T47D (cell line): ENCODE measurements at regions not wholly inside any gene's neighbourhood (a gene's known extent, or its start where the extent isn't known, plus 50 kb on each side); places are given as distances from the start of the nearest gene placed in this dataset.

Experiments used
- DNase-seq, 2 experiments: peaks; one replicate each; pipeline versions ENCODE4 v3.0.0 to v3.0.0-alpha.2; 2011 to 2012; ENCODE audit warnings: low read depth in 1 of 2, low spot score in 1 of 2
- JUND ChIP-seq: IDR thresholded peaks from 2 replicates; pipeline ENCODE4 v1.6.1; 2012; ENCODE audit warnings: low read depth
- in situ Hi-C: cut with HindIII; loops from 2 replicates; pipeline ENCODE4 v1.10.0; 2016; ENCODE audit warnings: low sequenced_read_pairs, low pct_unique_long_range_greater_than_20kb

DNA sequence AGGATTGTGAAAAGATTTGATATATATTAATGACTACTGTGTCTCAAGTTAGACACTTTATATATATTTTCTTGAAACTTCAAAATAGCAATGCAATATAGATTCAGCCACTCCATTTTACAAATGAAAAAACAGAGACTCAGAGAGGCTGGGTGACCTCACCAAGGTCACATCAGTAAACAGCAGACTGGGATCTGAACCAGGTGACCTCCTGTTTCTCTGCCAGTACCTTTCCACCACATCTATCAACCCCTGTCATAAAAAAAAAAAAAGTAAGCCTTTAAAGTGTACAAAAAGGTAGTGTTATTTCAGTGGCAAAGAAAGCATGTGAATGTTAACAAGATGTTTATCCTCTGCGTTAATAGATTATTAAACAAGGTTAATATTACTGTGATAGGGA, 466.5 kb upstream of the DYNLRB2 start:
- in situ Hi-C loops, result no loop called here
- no peak for TF ChIP-seq JUND
- DNase-seq, result no peak

DNA sequence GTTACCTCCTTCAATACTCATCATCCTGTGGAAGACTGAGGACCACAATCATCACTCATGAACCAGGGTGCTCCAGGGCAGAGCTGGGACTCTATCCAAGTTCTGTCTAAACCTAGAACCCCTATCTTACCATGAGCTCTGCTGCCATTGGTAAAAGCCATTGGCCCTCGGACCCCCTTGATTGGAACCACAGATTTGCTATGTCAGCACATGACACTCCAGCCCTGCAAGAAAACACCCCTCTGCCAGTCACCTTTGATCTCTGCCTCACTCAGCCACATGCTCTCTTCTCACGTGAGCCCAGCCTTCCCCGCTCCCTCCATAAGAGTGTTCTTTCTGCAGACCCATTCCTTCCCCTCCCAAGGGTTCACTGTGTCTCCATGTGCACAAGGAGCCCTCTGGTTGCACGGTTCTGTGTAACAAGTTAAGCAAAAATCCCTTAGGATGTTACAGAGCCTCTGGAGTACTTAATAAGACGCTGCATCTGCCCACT, 468.8 kb upstream of the DYNLRB2 start:
- in situ Hi-C loops, result no loop called here
- no peak for TF ChIP-seq JUND
- DNase-seq, result no peak

DNA sequence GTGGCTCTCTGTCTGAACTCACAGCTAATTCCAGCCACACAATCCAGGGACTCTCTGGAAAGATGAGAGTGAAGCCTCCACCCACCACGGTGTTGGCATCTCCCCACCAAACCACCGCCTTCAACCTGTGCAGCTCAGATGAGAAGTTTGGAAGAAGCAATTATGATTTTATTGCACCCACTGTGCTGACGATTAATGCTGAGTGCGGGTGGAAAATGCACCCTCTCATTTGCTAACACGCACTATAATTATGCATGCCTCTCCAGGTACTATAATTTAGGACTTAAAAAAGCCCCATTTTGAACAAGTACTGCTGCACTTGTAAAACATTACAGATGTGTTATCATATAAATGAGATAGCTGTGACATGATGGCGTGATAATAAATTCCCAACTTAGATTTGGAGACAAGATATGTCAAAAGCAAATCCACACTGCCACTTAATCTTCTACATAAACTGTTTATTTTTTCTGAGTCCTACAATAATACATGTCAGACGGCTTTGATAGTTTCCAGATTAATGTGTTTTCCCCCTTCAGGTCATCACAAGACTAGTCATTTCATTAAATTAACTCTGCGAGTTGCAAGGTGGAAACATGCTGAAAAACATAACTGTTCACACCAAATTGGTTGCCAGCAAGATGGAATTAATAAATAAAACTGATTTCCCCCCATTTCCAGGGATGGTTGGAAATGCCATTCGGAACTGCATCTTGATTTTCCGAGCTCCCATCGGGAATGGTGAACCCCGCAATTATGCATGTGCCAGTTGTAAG, 466.5 kb upstream of the MAF start:
- no peak for DNase-seq
- no peak for TF ChIP-seq JUND
- in situ Hi-C loops, result no loop called here

DNA sequence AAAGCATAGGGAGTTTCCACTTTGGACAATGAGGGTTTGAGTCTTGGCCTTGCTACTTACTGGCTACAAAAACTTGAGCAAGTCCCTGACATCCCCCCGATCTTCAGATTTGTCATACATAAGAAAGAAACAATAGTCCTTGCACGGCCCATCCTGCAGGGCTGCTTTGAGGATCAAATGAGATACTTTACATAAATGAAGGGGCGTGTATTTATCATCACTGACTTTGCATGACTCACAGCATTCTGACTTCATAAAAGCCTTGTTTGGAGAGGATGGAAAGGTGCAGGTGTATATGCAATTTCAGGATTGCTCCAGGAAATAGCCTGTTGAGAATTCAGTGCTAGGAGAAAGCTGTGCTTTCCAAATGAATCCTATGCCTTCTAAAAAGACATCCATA, 465.0 kb upstream of the MAF start:
- DNase-seq, result no peak
- TF ChIP-seq JUND, result no peak
- in situ Hi-C loops, result no loop called here

DNA sequence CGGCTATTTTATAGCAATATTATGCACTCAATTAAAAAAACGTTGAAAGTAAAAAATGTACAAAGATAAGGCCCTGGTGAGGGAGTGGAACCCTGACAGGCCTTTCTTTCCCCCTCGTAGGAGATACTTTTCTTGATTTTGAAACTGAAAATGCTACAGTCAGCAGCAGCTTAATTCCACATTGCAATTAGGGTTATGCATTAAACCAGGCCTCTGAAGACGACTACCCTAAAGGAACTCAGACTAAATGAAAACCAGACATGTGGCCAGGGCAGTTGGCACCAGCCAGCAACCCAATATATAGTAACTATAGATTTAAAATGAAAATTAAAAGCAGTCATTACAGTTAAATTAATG, 463.2 kb upstream of the MAF start:
- TF ChIP-seq JUND, result no peak
- in situ Hi-C loops, result no loop called here
- no peak for DNase-seq

DNA sequence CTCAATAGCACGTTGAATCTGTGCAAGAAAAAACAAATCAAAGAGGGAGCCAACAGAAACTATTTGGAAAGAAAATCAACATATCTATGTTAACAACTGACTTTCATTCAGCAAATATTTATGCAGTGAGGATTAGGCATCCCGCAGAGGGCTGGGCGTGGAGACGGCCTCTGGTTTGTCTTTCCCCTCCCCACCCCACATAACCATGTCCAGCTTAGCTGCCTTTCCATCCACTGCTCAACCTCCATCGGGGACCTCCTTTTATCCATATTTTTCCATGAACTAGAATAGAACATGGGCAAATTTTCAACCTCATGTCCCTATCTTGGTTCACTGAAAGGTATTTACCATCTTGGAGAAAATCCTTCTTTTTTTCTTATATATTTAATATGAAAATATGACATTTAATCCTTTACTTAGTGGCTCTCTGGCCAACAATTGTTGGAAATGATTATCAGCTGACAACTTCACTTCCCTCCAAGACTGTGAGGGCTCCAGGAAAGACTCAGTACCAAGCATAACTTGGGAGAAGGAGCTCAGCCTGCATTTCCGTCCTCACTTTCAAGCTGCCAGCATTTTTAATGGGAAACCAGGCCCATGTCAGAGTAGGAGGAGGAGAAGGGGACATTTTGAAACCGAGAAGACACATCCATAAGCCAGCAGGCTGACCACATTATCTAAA, 462.6 kb upstream of the MAF start:
- no peak for DNase-seq
- in situ Hi-C loops, result no loop called here
- TF ChIP-seq JUND, result no peak

DNA sequence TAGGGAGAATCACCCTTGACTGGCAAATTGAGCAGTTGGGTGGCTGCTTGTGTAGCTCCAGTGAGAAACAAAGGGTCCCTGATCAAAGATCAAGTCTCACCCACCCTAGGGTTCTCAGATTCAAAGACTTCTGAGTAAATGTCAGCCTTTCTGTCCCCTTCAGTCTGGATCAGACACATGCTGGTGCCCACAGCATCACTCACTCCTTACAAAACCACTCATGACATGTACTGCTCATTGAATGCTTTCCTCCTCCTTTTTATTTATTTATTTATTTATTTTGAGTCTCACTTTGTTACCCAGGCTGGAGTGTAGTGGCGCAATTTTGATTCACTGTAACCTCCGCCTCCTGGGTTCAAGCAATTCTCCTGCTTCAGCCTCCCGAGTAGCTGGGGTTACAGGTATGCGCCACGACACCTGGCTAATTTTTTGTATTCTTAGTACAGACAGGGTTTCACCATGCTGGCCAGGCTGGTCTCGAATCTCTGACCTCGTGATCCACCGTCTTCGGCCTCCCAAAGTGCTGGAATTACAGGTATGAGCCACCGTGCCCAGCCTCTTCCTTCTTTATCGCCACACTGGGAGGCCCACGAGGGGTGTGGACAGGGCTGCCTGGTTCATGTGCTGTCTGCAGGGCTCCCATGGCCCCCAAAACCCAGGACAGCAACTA, 462.0 kb upstream of the MAF start:
- in situ Hi-C loops, result no loop called here
- DNase-seq, result no peak
- no peak for TF ChIP-seq JUND

DNA sequence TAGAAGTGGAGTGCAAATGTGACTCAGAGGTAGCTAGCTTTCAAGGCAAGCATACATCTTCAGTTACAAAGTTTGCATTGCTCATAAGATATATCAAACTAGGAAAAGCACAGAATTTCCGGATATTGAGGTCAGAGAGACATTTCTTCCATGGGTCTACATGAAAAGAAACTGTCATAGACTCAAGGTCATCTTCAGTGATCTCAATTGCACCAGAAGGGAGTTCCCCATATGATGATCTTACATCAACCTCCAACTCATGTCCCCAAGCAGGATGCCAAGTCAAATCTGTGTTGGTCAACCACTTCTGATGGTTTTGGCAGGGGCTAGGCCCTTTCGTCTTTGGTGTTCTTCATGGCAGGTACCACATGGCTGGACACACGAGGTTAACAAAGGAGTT, 459.9 kb upstream of the MAF start:
- TF ChIP-seq JUND, result no peak
- in situ Hi-C loops, result no loop called here
- no peak for DNase-seq

DNA sequence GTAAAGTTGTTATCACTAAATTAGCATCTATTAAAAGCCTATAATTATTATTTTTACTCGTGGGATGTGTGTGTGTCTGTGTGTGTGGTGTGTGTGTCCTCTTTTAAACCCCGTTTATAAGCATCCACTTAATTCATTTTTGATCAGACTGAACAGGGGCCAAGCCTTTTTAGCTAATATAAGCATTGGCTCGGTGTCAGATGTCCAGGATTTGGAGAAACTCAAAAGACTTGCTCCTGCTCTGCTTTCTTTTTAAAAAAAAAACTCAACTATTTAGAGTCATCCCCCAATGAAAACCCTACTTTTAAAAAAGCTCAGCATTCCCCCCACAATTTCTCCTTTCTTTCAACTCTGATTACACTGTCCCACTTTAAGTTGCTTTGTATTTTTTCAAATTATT, 459.3 kb upstream of the MAF start:
- in situ Hi-C loops, result no loop called here
- no peak for TF ChIP-seq JUND
- no peak for DNase-seq

DNA sequence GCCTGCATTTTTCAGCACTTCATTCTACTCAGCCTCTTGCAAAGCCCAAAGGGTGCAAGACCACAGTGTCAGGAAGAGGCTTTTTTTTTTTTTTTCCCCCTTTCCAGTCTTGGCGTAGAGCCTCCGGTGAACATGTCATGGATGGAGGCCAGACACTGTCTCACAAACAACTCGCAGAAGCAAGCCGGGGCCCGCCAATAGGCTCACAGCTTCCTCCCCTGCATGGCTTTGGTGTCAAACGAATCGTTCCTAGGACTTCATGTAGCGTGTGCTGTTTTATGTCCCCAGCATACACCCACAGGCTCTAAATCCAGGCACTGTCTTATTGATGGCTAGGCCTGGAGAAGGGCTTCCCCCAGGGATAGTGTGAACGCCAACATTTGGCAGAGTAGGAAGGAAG, 457.7 kb upstream of the MAF start:
- TF ChIP-seq JUND, result no peak
- no peak for DNase-seq
- in situ Hi-C loops, result no loop called here

DNA sequence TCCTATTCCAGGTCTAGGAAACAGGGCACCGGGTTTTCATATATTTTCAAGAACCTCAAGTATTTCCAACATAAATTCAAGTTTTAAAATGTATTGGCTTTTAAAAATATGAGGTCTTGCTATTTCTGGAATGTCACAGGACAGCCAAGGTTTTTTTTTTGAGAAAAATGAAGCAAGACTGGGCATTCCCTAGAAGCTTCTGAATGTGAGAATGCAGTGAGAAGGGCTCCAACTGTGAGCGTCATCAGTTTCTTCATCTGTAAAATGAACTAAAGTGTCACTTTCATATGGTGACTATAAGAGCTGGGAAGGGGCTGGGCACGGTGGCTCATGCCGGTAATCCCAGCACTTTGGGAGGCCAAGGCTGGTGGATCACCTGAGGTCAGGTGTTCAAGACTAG, 455.8 kb upstream of the MAF start:
- no peak for TF ChIP-seq JUND
- DNase-seq, result no peak
- in situ Hi-C loops, result no loop called here

DNA sequence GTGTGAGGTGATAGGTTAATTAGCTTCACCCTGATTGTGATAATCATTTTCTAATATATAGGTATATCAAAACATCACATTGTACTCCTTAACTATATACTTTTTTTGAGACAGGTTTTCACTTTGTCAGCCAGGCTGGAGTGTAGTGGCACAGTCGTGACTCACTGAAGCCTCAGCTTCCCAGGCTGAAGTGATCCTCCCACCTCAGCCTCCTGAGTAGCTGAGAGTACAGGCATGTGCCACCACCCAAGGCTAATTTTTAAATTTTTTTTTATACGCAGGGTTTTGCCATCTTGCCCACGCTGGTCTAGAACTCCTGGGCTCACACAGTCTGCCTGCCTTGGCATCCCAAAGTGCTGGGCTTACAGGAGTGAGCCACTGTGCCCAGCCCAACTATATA, 455.3 kb upstream of the MAF start:
- in situ Hi-C loops, result no loop called here
- no peak for DNase-seq
- no peak for TF ChIP-seq JUND

DNA sequence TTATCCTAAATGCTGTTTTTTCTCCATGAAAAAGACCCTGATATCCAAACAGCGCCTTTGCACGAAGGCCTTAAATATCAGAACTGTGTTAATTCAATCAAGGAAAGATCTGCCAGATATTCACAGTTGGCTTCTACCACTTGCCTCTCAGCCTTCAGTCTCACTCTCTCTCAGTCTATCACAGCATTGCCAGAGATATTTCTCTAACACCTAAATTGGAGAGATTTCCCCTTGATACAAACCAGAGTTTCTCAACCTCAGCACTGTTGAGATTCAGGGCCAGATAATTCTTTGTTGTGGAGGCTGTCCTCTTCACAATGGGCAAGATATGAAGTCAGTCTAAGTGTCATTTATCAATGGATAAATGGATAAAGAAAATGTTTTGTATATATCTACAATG, 454.1 kb upstream of the MAF start:
- DNase-seq, result no peak
- TF ChIP-seq JUND, result no peak
- in situ Hi-C loops, result no loop called here
